ENCODE measurements at regions not wholly inside any gene's neighbourhood (a gene's known extent, or its start where the extent isn't known, plus 50 kb on each side); places are given as distances from the start of the nearest gene placed in this dataset.

DNA sequence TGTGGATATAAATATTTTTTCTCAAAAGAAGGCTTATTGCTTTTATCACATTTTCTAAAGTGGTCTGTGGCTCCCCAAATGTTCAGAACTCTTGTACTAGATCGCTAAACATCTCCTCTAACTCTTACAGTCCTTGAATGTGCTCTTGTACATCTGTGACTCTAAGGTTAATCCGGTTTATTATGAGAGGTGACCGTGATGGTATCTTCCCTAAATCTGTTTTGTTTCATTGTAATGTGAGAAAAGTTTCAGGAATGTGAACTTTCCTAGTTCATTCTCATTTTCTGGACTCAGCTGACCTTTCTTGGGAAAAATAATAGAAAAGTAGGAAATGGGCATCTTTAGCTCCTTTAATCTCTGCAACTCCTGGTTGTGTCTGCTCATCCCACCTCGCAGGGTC lies 94.5 kb upstream of the CD180 start:
- no peaks in the 10 kb centered on the region for H3K9me3 ChIP-seq (ENCODE audit: control insufficient read depth, insufficient read depth, low read depth, low read length)
- TF ChIP-seq, protein P1, sequence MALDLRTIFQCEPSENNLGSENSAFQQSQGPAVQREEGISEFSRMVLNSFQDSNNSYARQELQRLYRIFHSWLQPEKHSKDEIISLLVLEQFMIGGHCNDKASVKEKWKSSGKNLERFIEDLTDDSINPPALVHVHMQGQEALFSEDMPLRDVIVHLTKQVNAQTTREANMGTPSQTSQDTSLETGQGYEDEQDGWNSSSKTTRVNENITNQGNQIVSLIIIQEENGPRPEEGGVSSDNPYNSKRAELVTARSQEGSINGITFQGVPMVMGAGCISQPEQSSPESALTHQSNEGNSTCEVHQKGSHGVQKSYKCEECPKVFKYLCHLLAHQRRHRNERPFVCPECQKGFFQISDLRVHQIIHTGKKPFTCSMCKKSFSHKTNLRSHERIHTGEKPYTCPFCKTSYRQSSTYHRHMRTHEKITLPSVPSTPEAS (tag by site-specific recombination; IDR thresholded peaks at IDR 0.05), result no peak
- TF ChIP-seq KLF16 (tag by site-specific recombination; IDR thresholded peaks at IDR 0.05), result no peak
- TF ChIP-seq, protein P2, sequence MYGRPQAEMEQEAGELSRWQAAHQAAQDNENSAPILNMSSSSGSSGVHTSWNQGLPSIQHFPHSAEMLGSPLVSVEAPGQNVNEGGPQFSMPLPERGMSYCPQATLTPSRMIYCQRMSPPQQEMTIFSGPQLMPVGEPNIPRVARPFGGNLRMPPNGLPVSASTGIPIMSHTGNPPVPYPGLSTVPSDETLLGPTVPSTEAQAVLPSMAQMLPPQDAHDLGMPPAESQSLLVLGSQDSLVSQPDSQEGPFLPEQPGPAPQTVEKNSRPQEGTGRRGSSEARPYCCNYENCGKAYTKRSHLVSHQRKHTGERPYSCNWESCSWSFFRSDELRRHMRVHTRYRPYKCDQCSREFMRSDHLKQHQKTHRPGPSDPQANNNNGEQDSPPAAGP (tag by site-specific recombination; IDR thresholded peaks at IDR 0.05), result no peak
- no peak for TF ChIP-seq SCRT1 (tag by site-specific recombination; IDR thresholded peaks at IDR 0.05; ENCODE audit: borderline replicate concordance)
- TF ChIP-seq ZNF157 (tag by site-specific recombination; IDR thresholded peaks at IDR 0.05), result no peak
- TF ChIP-seq, protein P3, sequence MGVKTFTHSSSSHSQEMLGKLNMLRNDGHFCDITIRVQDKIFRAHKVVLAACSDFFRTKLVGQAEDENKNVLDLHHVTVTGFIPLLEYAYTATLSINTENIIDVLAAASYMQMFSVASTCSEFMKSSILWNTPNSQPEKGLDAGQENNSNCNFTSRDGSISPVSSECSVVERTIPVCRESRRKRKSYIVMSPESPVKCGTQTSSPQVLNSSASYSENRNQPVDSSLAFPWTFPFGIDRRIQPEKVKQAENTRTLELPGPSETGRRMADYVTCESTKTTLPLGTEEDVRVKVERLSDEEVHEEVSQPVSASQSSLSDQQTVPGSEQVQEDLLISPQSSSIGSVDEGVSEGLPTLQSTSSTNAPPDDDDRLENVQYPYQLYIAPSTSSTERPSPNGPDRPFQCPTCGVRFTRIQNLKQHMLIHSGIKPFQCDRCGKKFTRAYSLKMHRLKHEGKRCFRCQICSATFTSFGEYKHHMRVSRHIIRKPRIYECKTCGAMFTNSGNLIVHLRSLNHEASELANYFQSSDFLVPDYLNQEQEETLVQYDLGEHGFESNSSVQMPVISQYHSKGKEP (tag by site-specific recombination; IDR thresholded peaks at IDR 0.05), result no peak
- TF ChIP-seq SP3 (tag by site-specific recombination; IDR thresholded peaks at IDR 0.05), result no peak
- H3K27ac ChIP-seq (ENCODE audit: extremely low read depth, low read depth, low read length), result no peak overlapping the region
- peaks cover 5% of the 10 kb centered on the region for H3K4me1 ChIP-seq (ENCODE audit: control insufficient read depth, insufficient read depth, low read length)
- ChIA-PET CTCF (no interaction called here), POLR2A (no interaction called here)
- no peaks in the 10 kb centered on the region for H3K36me3 ChIP-seq (ENCODE audit: control insufficient read depth in 2 of 2, insufficient read depth in 1 of 2, low read length in 2 of 2)
- H3K4me3 ChIP-seq (ENCODE audit: low read depth, low read length), result no peak overlapping the region

DNA sequence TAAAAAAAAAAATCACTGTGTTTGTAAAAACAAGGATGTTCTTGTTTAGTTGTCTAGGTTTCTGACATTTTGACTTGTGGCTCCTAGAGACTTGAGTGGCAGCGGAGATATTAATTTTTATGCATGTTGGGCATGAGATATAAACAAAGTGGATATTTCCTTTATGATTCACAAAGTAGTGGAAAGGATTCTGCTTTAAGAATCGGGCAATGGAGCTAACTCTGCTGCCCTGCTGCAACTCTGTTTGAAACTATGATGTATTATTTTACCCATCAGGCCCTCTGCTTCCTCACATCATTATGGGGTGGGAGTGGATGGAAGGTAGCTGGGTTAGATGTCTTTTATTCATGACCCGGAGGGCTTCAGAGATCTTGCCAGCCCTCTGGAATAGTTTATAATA lies 94.1 kb upstream of the CD180 start:
- no peak overlapping the region for H3K27ac ChIP-seq (ENCODE audit: extremely low read depth, low read depth, low read length)
- POLR2A ChIA-PET, result no interaction called here
- CTCF ChIA-PET, result no interaction called here
- H3K36me3 ChIP-seq (ENCODE audit: control insufficient read depth in 2 of 2, insufficient read depth in 1 of 2, low read length in 2 of 2), result no peaks in the 10 kb centered on the region
- H3K4me1 ChIP-seq (ENCODE audit: control insufficient read depth, insufficient read depth, low read length), result peaks cover 5% of the 10 kb centered on the region
- H3K9me3 ChIP-seq (ENCODE audit: control insufficient read depth, insufficient read depth, low read depth, low read length), result no peaks in the 10 kb centered on the region
- H3K4me3 ChIP-seq (ENCODE audit: low read depth, low read length), result no peak overlapping the region
- TF ChIP-seq IKZF3 (tag by site-specific recombination; IDR thresholded peaks at IDR 0.05) (no peak), ZIC2 (tag by site-specific recombination; IDR thresholded peaks at IDR 0.05) (no peak), MZF1 (tag by site-specific recombination; IDR thresholded peaks at IDR 0.05; ENCODE audit: borderline replicate concordance) (no peak), ZBTB7A (tag by site-specific recombination; IDR thresholded peaks at IDR 0.05; ENCODE audit: low read depth) (no peak), KLF10 (tag by site-specific recombination; IDR thresholded peaks at IDR 0.05) (no peak), GLI2 (tag by site-specific recombination; IDR thresholded peaks at IDR 0.05; ENCODE audit: borderline replicate concordance, low read depth) (no peak), ZNF791 (tag by site-specific recombination; IDR thresholded peaks at IDR 0.05) (no peak), ZNF112 (tag by site-specific recombination; IDR thresholded peaks at IDR 0.05) (no peak), ZNF10 (tag by site-specific recombination; IDR thresholded peaks at IDR 0.05) (no peak), EGR2 (tag by site-specific recombination; IDR thresholded peaks at IDR 0.05; ENCODE audit: low read depth) (no peak), SCRT2 (tag by site-specific recombination; IDR thresholded peaks at IDR 0.05) (no peak)
- TF ChIP-seq, protein P4, sequence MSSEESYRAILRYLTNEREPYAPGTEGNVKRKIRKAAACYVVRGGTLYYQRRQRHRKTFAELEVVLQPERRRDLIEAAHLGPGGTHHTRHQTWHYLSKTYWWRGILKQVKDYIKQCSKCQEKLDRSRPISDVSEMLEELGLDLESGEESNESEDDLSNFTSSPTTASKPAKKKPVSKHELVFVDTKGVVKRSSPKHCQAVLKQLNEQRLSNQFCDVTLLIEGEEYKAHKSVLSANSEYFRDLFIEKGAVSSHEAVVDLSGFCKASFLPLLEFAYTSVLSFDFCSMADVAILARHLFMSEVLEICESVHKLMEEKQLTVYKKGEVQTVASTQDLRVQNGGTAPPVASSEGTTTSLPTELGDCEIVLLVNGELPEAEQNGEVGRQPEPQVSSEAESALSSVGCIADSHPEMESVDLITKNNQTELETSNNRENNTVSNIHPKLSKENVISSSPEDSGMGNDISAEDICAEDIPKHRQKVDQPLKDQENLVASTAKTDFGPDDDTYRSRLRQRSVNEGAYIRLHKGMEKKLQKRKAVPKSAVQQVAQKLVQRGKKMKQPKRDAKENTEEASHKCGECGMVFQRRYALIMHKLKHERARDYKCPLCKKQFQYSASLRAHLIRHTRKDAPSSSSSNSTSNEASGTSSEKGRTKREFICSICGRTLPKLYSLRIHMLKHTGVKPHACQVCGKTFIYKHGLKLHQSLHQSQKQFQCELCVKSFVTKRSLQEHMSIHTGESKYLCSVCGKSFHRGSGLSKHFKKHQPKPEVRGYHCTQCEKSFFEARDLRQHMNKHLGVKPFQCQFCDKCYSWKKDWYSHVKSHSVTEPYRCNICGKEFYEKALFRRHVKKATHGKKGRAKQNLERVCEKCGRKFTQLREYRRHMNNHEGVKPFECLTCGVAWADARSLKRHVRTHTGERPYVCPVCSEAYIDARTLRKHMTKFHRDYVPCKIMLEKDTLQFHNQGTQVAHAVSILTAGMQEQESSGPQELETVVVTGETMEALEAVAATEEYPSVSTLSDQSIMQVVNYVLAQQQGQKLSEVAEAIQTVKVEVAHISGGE (tag by site-specific recombination; conservative IDR thresholded peaks at IDR 0.05; ENCODE audit: low read depth), result no peak
- TF ChIP-seq, protein P5, sequence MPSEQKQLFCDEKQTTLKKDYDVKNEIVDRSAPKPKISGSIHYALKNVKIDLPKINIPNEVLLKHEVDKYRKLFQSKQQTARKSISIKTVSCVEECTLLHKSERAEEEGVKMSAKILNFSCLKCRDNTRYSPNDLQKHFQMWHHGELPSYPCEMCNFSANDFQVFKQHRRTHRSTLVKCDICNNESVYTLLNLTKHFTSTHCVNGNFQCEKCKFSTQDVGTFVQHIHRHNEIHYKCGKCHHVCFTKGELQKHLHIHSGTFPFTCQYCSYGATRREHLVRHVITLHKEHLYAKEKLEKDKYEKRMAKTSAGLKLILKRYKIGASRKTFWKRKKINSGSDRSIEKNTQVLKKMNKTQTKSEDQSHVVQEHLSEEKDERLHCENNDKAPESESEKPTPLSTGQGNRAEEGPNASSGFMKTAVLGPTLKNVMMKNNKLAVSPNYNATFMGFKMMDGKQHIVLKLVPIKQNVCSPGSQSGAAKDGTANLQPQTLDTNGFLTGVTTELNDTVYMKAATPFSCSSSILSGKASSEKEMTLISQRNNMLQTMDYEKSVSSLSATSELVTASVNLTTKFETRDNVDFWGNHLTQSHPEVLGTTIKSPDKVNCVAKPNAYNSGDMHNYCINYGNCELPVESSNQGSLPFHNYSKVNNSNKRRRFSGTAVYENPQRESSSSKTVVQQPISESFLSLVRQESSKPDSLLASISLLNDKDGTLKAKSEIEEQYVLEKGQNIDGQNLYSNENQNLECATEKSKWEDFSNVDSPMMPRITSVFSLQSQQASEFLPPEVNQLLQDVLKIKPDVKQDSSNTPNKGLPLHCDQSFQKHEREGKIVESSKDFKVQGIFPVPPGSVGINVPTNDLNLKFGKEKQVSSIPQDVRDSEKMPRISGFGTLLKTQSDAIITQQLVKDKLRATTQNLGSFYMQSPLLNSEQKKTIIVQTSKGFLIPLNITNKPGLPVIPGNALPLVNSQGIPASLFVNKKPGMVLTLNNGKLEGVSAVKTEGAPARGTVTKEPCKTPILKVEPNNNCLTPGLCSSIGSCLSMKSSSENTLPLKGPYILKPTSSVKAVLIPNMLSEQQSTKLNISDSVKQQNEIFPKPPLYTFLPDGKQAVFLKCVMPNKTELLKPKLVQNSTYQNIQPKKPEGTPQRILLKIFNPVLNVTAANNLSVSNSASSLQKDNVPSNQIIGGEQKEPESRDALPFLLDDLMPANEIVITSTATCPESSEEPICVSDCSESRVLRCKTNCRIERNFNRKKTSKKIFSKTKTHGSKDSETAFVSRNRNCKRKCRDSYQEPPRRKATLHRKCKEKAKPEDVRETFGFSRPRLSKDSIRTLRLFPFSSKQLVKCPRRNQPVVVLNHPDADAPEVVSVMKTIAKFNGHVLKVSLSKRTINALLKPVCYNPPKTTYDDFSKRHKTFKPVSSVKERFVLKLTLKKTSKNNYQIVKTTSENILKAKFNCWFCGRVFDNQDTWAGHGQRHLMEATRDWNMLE (tag by site-specific recombination; conservative IDR thresholded peaks at IDR 0.05; ENCODE audit: low read depth), result no peak
- TF ChIP-seq, protein P6, sequence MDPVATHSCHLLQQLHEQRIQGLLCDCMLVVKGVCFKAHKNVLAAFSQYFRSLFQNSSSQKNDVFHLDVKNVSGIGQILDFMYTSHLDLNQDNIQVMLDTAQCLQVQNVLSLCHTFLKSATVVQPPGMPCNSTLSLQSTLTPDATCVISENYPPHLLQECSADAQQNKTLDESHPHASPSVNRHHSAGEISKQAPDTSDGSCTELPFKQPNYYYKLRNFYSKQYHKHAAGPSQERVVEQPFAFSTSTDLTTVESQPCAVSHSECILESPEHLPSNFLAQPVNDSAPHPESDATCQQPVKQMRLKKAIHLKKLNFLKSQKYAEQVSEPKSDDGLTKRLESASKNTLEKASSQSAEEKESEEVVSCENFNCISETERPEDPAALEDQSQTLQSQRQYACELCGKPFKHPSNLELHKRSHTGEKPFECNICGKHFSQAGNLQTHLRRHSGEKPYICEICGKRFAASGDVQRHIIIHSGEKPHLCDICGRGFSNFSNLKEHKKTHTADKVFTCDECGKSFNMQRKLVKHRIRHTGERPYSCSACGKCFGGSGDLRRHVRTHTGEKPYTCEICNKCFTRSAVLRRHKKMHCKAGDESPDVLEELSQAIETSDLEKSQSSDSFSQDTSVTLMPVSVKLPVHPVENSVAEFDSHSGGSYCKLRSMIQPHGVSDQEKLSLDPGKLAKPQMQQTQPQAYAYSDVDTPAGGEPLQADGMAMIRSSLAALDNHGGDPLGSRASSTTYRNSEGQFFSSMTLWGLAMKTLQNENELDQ (tag by site-specific recombination; IDR thresholded peaks at IDR 0.05; ENCODE audit: low read depth), result no peak

Measured in HEK293 (cell line).